Astrocyte of the cerebellum (primary cell): ENCODE measurements at regions not wholly inside any gene's neighbourhood (a gene's known extent, or its start where the extent isn't known, plus 50 kb on each side); places are given as distances from the start of the nearest gene placed in this dataset.

ENCODE experiments used
- DNase-seq: peaks from one replicate; pipeline ENCODE4 v3.0.0-alpha.2; 2011; ENCODE audit warnings: low read depth
- H3K4me3 ChIP-seq: 2 replicates; pipeline ENCODE4 v1.5.1; 2011; ENCODE audit warnings: mild to moderate bottlenecking, low read depth, low read length, moderate library complexity
- in situ Hi-C: cut with HindIII; loops from 2 replicates; pipeline ENCODE4 v1.10.0; 2017; ENCODE audit warnings: low sequenced_read_pairs
- TF ChIP-seq, protein P1 (sequence below): IDR thresholded peaks from 2 replicates; pipeline ENCODE4 v1.5.1; 2012; ENCODE audit warnings: low read length, low read depth, moderate library complexity, mild to moderate bottlenecking; ENCODE audit errors: missing control alignments

DNA sequence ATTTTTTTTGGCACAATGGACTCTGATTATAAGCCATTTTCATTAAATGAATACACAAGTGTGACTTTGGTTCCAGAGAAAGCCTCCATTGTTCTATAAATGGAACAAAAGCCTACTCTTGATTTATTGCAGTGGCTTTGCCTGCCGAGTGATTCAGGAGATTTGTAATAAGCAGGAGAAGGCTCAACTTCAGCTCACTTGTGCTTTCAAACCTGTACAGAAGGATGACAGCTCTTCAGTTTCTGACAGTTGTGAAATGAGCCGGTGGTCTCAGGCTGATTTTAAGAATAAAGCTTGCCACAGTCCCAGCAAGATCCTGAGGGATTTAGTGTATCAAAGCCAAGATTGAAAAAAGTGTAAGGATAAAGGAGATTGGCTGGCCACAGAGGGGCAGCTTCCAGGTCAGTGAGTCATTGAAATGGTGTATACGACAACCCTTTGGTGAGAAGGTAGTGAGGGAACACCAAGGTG is 438.8 kb upstream of the TGFBR2 start:
- no peak for DNase-seq
- H3K4me3 ChIP-seq, result no peak overlapping the region
- in situ Hi-C loops, result no loop called here
- TF ChIP-seq, protein P1, sequence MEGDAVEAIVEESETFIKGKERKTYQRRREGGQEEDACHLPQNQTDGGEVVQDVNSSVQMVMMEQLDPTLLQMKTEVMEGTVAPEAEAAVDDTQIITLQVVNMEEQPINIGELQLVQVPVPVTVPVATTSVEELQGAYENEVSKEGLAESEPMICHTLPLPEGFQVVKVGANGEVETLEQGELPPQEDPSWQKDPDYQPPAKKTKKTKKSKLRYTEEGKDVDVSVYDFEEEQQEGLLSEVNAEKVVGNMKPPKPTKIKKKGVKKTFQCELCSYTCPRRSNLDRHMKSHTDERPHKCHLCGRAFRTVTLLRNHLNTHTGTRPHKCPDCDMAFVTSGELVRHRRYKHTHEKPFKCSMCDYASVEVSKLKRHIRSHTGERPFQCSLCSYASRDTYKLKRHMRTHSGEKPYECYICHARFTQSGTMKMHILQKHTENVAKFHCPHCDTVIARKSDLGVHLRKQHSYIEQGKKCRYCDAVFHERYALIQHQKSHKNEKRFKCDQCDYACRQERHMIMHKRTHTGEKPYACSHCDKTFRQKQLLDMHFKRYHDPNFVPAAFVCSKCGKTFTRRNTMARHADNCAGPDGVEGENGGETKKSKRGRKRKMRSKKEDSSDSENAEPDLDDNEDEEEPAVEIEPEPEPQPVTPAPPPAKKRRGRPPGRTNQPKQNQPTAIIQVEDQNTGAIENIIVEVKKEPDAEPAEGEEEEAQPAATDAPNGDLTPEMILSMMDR, result no peak

DNA sequence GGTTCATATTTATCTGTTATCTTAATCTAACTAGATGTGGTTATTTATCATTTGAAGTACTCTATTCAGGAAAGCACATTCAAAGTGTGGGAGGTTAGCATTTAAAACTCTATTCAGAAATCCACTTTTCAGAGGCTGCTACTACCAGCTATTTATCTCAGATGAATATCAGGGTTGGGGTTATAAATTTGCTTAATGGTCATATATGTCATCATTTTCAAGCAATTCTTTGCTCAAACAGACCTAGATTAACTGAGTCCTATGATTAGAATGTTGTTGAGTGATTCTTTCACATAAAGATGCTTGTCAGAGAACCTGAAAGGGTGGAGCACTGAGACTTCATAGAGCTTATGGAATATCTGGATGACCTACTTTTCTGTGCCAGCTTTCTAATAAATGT is 436.9 kb upstream of the TGFBR2 start:
- in situ Hi-C loops, result no loop called here
- no peak for DNase-seq
- no peak overlapping the region for H3K4me3 ChIP-seq
- TF ChIP-seq, protein P1, result no peak

DNA sequence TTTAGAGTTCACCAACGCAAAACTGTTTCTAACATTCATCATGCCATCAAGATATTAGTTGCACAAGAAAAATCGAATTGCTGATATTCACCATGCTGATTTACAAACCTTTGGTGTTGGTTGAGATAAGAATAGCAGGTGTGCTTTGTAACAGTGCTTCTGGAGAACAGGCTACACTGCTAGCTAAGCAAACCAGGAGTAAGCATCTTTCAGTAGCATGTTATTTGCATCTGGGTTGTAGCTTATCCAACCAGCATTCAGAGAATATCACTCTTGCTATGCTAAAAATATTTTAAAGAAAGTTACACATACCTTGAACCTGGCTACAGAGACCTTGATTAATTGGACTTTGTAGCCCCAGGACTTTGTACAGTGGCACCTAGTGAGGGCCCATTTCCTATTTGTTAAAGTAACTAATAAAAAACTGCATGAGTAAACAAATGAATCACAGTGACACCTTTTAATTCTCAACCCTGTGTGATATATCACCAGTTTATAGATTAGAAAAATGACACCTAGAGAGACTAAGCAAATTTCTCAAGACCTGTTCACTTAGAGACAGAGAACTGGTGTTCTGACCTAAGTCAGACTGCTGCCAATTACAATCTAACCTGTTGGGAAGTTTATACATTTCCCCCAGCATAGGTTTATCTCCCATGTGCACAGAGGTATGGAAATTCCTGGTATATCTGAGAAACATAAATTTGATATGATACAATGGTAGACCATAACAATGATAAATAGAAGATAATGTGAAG is 435.5 kb upstream of the TGFBR2 start:
- TF ChIP-seq, protein P1, result no peak
- no peak for DNase-seq
- in situ Hi-C loops, result no loop called here
- no peak overlapping the region for H3K4me3 ChIP-seq

DNA sequence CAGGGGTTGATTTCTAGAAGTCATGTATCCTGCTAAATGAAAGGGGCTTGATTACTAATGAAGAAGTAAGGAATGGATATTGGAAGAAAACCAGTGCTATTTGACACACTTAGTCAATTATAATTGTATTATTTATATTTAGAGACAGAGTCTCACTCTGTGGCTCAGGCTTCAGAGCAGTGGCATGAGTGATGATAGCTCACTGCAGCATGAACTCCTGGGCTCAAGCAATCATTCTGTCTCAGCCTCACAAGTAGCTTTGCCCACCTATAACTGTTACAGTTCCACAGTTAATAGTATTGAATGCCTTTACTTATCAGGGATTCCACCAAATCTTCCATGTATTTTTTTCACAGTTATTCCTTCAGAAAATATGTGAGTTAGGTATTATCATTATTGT is 432.0 kb upstream of the TGFBR2 start:
- in situ Hi-C loops, result no loop called here
- TF ChIP-seq, protein P1, result no peak
- DNase-seq, result no peak
- no peak overlapping the region for H3K4me3 ChIP-seq

DNA sequence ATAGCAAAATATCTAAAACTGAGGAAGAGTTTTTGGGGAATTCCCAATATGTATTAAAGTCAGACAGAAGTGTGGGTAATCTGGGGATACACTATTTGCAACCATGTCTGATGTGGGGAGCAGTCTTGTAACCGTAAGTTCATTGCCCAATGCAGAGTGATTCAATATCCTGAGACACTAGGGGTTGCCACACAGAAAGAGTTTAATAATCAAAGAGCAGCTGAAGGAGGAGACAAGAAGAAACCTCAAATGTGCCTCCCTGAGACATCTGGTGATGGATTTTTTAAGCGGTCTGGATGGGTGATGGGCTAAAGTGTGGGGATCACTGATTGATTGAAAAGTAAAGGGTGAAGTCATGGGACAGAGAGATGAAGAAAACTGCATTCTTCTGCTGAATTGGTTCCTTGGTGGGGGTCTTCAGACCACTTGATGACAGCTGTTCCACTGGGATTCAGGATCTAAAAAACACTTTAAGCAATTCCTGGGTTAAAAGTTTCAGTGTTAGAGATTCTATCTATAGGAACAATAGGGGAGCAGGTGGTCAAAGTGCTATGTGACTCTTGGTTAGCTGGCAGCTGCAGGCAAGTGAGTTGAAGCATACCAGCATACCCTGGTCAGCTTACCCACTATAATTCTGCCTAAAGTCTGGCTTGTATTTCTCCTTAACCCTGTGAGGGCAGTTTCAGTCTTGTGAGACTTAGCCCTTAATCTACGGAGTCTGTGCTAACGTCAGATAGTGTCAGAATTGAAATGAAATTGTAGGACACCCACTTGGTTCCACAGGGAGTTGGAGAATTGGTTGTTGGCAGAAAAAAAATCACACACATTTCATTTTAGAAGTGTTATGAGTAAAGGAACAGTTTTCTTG is 425.9 kb upstream of the TGFBR2 start:
- in situ Hi-C loops, result no loop called here
- TF ChIP-seq, protein P1, result no peak
- DNase-seq, result no peak
- H3K4me3 ChIP-seq, result no peak overlapping the region

DNA sequence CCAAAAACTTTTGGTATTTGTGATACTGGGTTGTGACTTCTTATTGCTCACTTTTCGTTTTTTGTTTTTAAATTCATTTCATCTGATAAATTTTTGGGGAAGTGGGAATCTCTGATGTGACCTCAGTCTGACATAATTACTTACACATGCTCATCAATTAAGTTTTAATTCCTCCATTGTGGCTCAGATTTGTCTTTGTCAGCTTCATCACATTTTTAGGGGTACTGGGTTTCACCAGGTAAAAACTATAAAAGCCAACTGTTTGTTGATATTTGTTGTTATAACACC is 425.3 kb upstream of the TGFBR2 start:
- no peak for DNase-seq
- in situ Hi-C loops, result no loop called here
- no peak overlapping the region for H3K4me3 ChIP-seq
- TF ChIP-seq, protein P1, result no peak
